Fibroblast of villous mesenchyme (primary cell): ENCODE measurements at regions not wholly inside any gene's neighbourhood (a gene's known extent, or its start where the extent isn't known, plus 50 kb on each side); places are given as distances from the start of the nearest gene placed in this dataset.

Source experiments
- DNase-seq: peaks from one replicate; pipeline ENCODE4 v3.0.0-alpha.2; 2010; ENCODE audit warnings: low read depth
- H3K4me3 ChIP-seq: 2 replicates; pipeline ENCODE4 v1.5.1; 2011; ENCODE audit warnings: low read depth, mild to moderate bottlenecking, low read length
- TF ChIP-seq, protein P1 (sequence below): IDR thresholded peaks from 2 replicates; pipeline ENCODE4 v1.5.1; 2012; ENCODE audit warnings: low read depth, mild to moderate bottlenecking, low read length; ENCODE audit not compliant: insufficient read depth

DNA sequence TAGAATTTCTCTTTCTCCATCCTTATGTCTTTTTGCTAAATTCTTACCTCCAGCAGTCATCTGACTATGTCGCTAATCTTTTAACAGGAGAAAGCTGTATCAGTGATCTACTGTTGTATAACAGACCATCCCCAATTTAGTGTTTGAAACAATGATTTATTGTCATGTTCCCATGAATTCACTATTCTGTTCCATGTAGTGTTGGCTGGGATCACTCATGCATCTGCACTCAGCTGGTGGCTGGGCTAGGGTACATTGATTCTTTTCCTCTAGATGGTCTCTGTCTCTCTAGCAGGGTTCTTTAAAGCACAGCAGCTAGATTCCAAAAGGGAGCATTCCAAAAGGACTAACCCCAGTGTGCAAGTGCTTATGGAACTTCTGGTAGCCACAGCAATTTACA, 184.2 kb upstream of the FANCL start:
- H3K4me3 ChIP-seq: no peak overlapping the region
- TF ChIP-seq, protein P1, sequence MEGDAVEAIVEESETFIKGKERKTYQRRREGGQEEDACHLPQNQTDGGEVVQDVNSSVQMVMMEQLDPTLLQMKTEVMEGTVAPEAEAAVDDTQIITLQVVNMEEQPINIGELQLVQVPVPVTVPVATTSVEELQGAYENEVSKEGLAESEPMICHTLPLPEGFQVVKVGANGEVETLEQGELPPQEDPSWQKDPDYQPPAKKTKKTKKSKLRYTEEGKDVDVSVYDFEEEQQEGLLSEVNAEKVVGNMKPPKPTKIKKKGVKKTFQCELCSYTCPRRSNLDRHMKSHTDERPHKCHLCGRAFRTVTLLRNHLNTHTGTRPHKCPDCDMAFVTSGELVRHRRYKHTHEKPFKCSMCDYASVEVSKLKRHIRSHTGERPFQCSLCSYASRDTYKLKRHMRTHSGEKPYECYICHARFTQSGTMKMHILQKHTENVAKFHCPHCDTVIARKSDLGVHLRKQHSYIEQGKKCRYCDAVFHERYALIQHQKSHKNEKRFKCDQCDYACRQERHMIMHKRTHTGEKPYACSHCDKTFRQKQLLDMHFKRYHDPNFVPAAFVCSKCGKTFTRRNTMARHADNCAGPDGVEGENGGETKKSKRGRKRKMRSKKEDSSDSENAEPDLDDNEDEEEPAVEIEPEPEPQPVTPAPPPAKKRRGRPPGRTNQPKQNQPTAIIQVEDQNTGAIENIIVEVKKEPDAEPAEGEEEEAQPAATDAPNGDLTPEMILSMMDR: no peak
- no peak for DNase-seq

DNA sequence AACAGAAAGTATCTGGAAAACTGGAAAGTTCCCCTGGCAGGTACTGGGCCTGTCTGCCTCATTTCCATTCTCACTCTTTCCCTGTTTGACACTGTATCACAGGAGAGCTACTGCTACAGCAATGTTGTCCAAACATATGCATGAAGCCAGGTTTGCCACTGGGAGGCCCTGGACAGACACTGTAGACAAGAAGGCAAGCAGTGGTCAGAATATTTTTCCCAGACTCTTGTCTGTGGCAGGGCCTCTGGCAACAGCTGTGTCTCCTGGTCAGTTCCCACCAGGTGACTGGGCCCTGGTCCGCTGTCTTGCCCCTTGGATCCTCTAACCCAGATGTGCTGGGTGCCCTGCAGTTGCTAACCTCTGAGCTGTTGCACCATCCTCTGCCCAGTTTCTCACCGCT, 178.9 kb upstream of the FANCL start:
- TF ChIP-seq, protein P1: no peak
- no peak overlapping the region for H3K4me3 ChIP-seq
- DNase-seq: no peak

DNA sequence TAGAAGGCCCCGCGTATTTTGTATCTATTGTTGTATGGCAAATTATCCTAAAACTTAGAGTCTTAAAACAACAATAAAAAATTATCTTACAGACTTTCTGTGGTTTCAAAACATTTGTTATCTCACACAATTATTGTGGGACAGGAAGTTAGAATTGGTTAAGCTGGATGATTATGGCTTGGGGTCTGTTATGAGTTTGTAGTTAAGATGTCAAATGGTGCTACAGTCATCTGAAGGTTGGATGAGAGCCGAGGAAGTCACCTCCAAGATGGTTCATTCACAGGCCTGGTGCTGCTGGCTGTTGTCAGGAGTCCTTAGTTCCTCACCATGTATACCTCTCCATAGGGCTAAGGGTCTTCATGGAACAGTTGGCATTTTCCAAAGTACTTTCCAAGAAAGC, 175.6 kb upstream of the FANCL start:
- no peak overlapping the region for H3K4me3 ChIP-seq
- TF ChIP-seq, protein P1: no peak
- DNase-seq: no peak

DNA sequence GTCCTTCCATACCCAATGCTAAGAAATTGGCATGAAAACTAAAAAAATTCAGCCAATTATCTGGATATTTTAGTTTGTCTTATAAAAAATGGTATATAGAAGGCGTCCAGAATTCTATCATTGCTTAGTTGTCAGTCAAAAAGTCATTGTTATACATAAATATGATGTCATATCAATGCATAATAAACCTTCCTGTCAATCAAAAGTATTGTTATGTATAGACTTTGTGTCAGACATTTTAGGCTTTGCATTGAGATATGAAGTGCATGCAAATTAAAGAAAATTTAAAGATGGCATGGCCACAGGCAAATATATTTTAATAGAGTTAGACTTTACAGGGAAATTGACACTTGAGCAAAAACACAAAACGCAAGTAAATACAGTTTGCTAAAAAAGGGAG, 173.4 kb upstream of the FANCL start:
- no peak for DNase-seq
- TF ChIP-seq, protein P1: no peak
- no peak overlapping the region for H3K4me3 ChIP-seq

DNA sequence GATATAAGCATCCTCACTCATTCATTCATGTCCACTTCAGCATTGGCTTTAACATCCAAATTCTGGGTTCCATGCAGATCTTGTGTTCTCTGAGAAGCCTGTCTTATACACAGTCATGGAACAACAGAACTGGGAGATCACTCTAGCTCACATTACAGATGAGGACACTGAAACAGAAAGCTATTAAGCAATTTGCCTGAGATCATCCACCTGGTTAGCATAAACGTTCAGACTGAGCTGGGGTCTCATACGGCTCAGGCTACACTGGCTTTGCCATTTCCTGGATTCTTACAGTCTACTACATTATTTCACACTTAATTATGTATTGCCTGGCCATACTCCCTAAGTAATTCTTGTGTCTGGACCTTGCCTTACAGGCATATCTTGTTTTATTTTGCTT, 169.4 kb upstream of the FANCL start:
- no peak overlapping the region for H3K4me3 ChIP-seq
- no peak for DNase-seq
- TF ChIP-seq, protein P1: no peak

DNA sequence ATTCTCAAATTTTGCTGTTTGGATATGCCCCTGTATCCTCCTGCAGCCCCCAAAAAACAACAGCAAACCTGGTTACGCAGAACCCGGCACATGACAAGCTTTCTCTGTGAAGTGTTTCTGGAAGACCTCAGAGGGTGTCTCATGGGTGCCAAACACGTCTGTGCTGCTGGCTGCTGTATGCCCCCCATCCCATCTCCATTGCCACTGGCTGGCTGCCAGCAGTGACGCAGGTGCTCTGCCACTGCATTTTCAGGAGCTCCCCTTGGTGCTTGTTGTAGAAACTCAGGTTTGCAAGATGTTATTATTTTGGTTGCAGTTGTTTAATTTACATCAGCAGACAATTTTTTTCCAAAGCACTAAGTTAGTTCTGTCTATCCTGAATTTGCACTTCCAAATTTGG, 166.4 kb upstream of the FANCL start:
- no peak overlapping the region for H3K4me3 ChIP-seq
- TF ChIP-seq, protein P1: no peak
- DNase-seq: no peak

DNA sequence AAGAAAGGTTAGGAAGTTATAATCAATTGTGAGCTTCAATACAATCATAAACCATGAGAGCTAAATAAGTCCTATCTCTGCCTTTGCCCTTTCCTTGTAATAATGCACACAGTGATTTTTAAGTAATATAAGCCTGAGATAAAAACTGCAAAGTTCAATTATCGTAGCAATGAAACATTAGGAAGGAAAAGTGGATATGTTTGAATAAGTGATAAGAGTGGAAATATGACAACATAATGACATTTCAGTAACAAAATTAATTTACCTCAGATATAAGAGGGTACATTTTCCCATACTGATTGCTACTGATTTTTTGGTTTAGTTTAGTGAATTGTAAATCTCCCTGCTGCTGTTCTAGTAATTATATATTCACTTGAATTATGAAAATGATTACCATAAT, 164.2 kb upstream of the FANCL start:
- no peak for DNase-seq
- TF ChIP-seq, protein P1: no peak

More for the DNA sequence above, 164.2 kb upstream of the FANCL start:
- H3K4me3 ChIP-seq: no peak overlapping the region
